Sigmoid colon (tissue), 6 donors: ENCODE measurements at regions not wholly inside any gene's neighbourhood (a gene's known extent, or its start where the extent isn't known, plus 50 kb on each side); places are given as distances from the start of the nearest gene placed in this dataset.

Source experiments
- DNase-seq: peaks from one replicate; pipeline ENCODE4 v3.0.0-alpha.2; 2019
- H3K27ac ChIP-seq, 4 donors: fragments of 200-600 bp; sonication (generic); one replicate each; pipeline ENCODE4 v1.5.1; 2016 to 2019; ENCODE audit warnings: mild to moderate bottlenecking in 1 of 4
- H3K27me3 ChIP-seq, 3 donors: fragments of 200-600 bp; sonication (generic); one replicate each; pipeline ENCODE4 v1.5.1; 2019; ENCODE audit warnings: mild to moderate bottlenecking in 1 of 3
- H3K36me3 ChIP-seq, 4 donors: fragments of 200-600 bp; sonication (generic); one replicate each; pipeline ENCODE4 v1.5.1; 2016 to 2019
- H3K4me1 ChIP-seq, 4 donors: fragments of 200-600 bp; sonication (generic); one replicate each; pipeline ENCODE4 v1.5.1; 2017 to 2019
- H3K4me3 ChIP-seq, 4 donors: fragments of 200-600 bp; sonication (generic); one replicate each; pipeline ENCODE4 v1.5.1; 2017 to 2019; ENCODE audit warnings: mild to moderate bottlenecking in 2 of 4, moderate library complexity in 1 of 4
- H3K9me3 ChIP-seq, 4 donors: fragments of 200-600 bp in 3 of 4; sonication (generic) in 3 of 4; one replicate each; pipeline versions ENCODE4 v1.5.1 to v1.6.1; 2013 to 2019
- EP300 ChIP-seq, 4 donors: sonication (generic); formaldehyde crosslinking; IDR thresholded peaks; one replicate each; pipeline ENCODE4 v1.6.1; 2017; ENCODE audit warnings: antibody characterized with exemption in 4 of 4
- POLR2A ChIP-seq, 2 donors: fragments of 450-650 bp; IDR thresholded peaks; one replicate each; pipeline ENCODE4 v1.6.1; 2016; ENCODE audit warnings: antibody characterized with exemption in 2 of 2, mild to moderate bottlenecking in 2 of 2, moderate library complexity in 2 of 2
- POLR2AphosphoS5 ChIP-seq, 4 donors: sonication (generic); formaldehyde crosslinking; IDR thresholded peaks; one replicate each; pipeline ENCODE4 v1.6.1; 2017; ENCODE audit warnings: antibody characterized with exemption in 4 of 4
- WGBS, 2 donors: extraction: QIAGEN DNeasy Blood & Tissue Kit; methylation state at CpG; one replicate each; pipeline ENCODE4 v1.1.7; 2013; 5-methylcytosine and 5-hydroxymethylcytosine counted together
- intact Hi-C: fragments of 100-400 bp; cut with DNase I; formaldehyde crosslinking; loops from one replicate; pipeline ENCODE4 v1.15.1; 2023
- TF ChIP-seq, protein P1 (sequence below), 4 experiments: fragments of 450-650 bp in 3 of 4; fragments of 200-600 bp in 1 of 4; IDR thresholded peaks; one replicate each; pipeline ENCODE4 v1.5.1; 2016 to 2019; ENCODE audit warnings: antibody characterized with exemption in 4 of 4, mild to moderate bottlenecking in 3 of 4, moderate library complexity in 2 of 4
- donor health status: healthy with polysubstance abuse.
- donor health status: healthy.

DNA sequence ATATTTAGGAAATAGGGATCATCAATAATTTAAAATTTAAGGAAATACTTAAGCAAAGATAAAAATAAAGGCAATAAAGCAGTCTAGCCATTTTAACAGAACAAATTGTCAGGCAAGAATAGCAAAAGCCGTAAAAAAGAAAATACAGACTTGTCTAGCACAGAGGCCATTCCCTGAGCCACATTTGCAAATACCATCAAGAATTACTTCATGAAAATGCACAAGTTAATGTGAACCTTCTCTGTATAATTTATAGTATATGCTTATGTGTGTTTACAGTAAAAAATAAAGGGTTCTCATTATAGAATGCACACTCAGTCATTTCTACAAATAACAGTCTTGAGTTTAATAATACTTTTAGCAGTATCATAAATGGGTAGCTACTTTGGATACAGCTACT, 505.9 kb upstream of the CPEB2 start:
- Histone ChIP-seq H3K9me3 (no peaks in the 10 kb centered on the region), H3K4me1 (no peaks in the 10 kb centered on the region), H3K4me3 (no peak overlapping the region), H3K27ac (no peak overlapping the region), H3K36me3 (no peaks in the 10 kb centered on the region), H3K27me3 (no peaks in the 10 kb centered on the region)
- TF ChIP-seq POLR2A (IDR thresholded peaks at IDR 0.05), result no peak
- TF ChIP-seq, protein P1, sequence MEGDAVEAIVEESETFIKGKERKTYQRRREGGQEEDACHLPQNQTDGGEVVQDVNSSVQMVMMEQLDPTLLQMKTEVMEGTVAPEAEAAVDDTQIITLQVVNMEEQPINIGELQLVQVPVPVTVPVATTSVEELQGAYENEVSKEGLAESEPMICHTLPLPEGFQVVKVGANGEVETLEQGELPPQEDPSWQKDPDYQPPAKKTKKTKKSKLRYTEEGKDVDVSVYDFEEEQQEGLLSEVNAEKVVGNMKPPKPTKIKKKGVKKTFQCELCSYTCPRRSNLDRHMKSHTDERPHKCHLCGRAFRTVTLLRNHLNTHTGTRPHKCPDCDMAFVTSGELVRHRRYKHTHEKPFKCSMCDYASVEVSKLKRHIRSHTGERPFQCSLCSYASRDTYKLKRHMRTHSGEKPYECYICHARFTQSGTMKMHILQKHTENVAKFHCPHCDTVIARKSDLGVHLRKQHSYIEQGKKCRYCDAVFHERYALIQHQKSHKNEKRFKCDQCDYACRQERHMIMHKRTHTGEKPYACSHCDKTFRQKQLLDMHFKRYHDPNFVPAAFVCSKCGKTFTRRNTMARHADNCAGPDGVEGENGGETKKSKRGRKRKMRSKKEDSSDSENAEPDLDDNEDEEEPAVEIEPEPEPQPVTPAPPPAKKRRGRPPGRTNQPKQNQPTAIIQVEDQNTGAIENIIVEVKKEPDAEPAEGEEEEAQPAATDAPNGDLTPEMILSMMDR (IDR thresholded peaks at IDR 0.05), result no peak
- no peak for TF ChIP-seq EP300 (IDR thresholded peaks at IDR 0.05)
- TF ChIP-seq POLR2AphosphoS5 (IDR thresholded peaks at IDR 0.05), result no peak
- whole genome bisulfite sequencing, 2 donors, result 78 to 80% methylated on average over 1 of the region's 1 CpG
- intact Hi-C loops, result no loop called here
- DNase-seq, result no peak

DNA sequence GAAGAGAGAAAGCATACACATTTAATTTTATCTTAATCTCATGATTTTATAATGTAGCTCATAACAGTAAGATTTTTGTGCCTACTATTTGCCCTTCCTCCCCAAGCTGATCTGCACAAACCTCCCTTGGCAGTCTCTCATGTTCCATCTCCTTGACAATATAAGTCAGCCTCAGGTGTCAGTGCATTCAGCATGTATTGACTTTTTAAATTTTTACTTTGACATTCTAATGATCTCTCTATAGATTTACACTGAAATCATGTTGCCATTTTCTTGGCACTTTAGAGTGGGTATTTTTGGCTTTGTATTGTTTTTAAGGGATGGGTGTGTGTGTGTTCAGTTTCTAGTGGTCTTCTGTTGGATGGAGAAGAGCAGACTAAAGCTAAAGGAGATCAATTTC, 505.3 kb upstream of the CPEB2 start:
- intact Hi-C loops, result no loop called here
- no peak for DNase-seq
- Histone ChIP-seq H3K4me3 (no peak overlapping the region), H3K9me3 (no peaks in the 10 kb centered on the region), H3K27me3 (no peaks in the 10 kb centered on the region), H3K36me3 (no peaks in the 10 kb centered on the region), H3K4me1 (no peaks in the 10 kb centered on the region), H3K27ac (no peak overlapping the region)
- TF ChIP-seq, protein P1 (IDR thresholded peaks at IDR 0.05), result no peak
- TF ChIP-seq POLR2AphosphoS5 (IDR thresholded peaks at IDR 0.05) (no peak), EP300 (IDR thresholded peaks at IDR 0.05) (no peak), POLR2A (IDR thresholded peaks at IDR 0.05) (no peak)

DNA sequence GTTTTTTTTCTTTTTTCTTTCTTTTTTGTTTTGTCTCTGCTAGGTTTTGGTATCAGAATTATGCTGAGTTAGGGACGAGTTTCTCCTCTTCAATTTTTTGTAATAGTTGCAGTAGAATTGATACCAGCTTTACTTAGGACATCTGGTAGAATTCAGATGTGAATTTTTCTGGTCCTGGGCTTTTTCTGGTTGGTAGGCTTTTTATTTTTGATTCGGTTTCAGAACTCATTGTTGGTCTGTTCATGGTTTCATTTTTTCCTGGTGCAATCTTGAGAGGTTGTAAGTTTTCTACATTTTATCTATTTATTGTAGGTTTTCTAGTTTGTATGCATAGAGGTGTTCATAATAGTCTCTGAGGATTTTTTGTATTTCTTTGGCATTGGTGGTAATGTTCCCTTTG, 498.1 kb upstream of the CPEB2 start:
- Histone ChIP-seq H3K36me3 (no peaks in the 10 kb centered on the region), H3K9me3 (no peaks in the 10 kb centered on the region), H3K4me1 (no peaks in the 10 kb centered on the region), H3K4me3 (no peak overlapping the region), H3K27ac (no peak overlapping the region), H3K27me3 (no peaks in the 10 kb centered on the region)
- intact Hi-C loops, result no loop called here
- TF ChIP-seq EP300 (IDR thresholded peaks at IDR 0.05), result no peak
- no peak for TF ChIP-seq POLR2AphosphoS5 (IDR thresholded peaks at IDR 0.05)
- 51 to 78% methylated on average over 2 of the region's 2 CpGs for WGBS, 2 donors
- no peak for DNase-seq

DNA sequence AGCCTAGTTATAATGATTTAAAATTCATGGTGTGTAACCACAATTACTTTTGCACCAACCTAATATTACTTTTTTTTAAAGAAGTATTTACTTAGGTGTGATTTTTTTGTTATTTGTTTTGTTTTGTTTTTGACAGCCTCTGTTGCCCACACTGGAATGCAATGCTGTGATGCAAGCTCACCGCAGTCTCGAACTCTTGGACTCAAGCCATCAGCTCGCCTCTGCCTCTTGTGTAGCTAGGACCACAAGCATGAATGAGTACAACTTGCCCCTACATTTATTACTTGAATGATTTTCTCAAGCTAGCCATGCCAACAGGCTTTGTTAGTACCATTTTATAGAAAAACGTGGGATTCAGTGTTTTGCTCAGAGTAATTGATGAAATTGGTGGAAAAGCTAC, 488.8 kb upstream of the CPEB2 start:
- WGBS, 2 donors, result 77 to 81% methylated on average over 4 of the region's 4 CpGs
- Histone ChIP-seq H3K4me1 (no peaks in the 10 kb centered on the region), H3K27me3 (no peaks in the 10 kb centered on the region), H3K4me3 (no peak overlapping the region), H3K27ac (no peak overlapping the region), H3K9me3 (no peaks in the 10 kb centered on the region), H3K36me3 (no peaks in the 10 kb centered on the region)
- no peak for DNase-seq
- TF ChIP-seq EP300 (IDR thresholded peaks at IDR 0.05) (no peak), POLR2AphosphoS5 (IDR thresholded peaks at IDR 0.05) (no peak), POLR2A (IDR thresholded peaks at IDR 0.05) (no peak)
- TF ChIP-seq, protein P1 (IDR thresholded peaks at IDR 0.05), result no peak
- intact Hi-C loops, result no loop called here

DNA sequence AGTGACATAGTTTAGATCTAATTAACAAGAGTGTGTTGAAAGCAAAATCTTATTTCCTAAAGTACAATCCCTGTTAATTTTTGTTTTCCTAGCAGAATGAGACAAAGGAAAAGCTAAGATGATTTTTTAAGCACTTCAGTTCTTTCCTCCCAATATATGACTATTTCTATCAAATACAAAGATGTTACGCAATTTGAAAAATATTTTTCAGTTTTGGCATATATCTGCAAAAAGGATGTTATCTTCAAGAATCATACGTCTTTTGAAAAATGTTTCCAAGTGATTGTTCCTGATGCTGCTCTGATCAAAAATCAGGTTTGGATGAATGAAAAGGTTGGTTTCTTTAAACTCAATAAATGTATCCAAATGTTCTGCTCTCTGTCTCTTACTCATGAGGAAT, 486.7 kb upstream of the CPEB2 start:
- TF ChIP-seq POLR2AphosphoS5 (IDR thresholded peaks at IDR 0.05) (no peak), POLR2A (IDR thresholded peaks at IDR 0.05) (no peak), EP300 (IDR thresholded peaks at IDR 0.05) (no peak)
- TF ChIP-seq, protein P1 (IDR thresholded peaks at IDR 0.05), result no peak
- no peak overlapping the region for H3K27ac ChIP-seq
- intact Hi-C loops, result no loop called here
- no peaks in the 10 kb centered on the region for H3K36me3 ChIP-seq
- H3K4me3 ChIP-seq, result no peak overlapping the region
- WGBS, 2 donors, result 94 to 95% methylated on average over 2 of the region's 2 CpGs
- DNase-seq, result no peak
- no peaks in the 10 kb centered on the region for H3K9me3 ChIP-seq
- no peaks in the 10 kb centered on the region for H3K27me3 ChIP-seq
- H3K4me1 ChIP-seq, result no peaks in the 10 kb centered on the region
